HEK293 (cell line): ENCODE measurements at regions not wholly inside any gene's neighbourhood (a gene's known extent, or its start where the extent isn't known, plus 50 kb on each side); places are given as distances from the start of the nearest gene placed in this dataset.

Experiments
- CTCF ChIA-PET: fragments of 350-600 bp; formaldehyde crosslinking; extraction: SDS; loops from one replicate; lab custom pipeline; 2021; ENCODE audit warnings: antibody characterized with exemption; lab: Yijun Ruan, JAX
- POLR2A ChIA-PET: fragments of 300-600 bp; formaldehyde crosslinking; extraction: SDS; loops from one replicate; lab custom pipeline; 2020; ENCODE audit warnings: antibody characterized with exemption, inconsistent platforms; lab: Yijun Ruan, JAX
- H3K27ac ChIP-seq: fragments of 200-500 bp; sonication (Bioruptor generic); 2 replicates; pipeline ENCODE4 v1.5.1; 2014; ENCODE audit warnings: low read depth, low read length, control low read depth, inconsistent platforms; ENCODE audit errors: extremely low read depth
- H3K36me3 ChIP-seq, 2 experiments: fragments of 200-500 bp in 1 of 2; sonication (Bioruptor generic) in 1 of 2; 1 replicate in 1 of 2; 2 replicates in 1 of 2; pipeline ENCODE4 v1.5.1; 2014 to 2017; ENCODE audit warnings: inconsistent platforms in 2 of 2, low read length in 2 of 2; ENCODE audit not compliant: control insufficient read depth in 2 of 2, insufficient read depth in 1 of 2
- H3K4me1 ChIP-seq: fragments of 200-500 bp; sonication (Bioruptor generic); 2 replicates; pipeline ENCODE4 v1.5.1; 2014; ENCODE audit warnings: mild to moderate bottlenecking, low read length, inconsistent platforms; ENCODE audit not compliant: control insufficient read depth, insufficient read depth
- H3K4me3 ChIP-seq: 2 replicates; pipeline ENCODE4 v1.5.1; 2011; ENCODE audit warnings: low read depth, mild to moderate bottlenecking, control low read depth, low read length, moderate library complexity
- H3K9me3 ChIP-seq: fragments of 200-500 bp; sonication (Bioruptor generic); 2 replicates; pipeline ENCODE4 v1.5.1; 2014; ENCODE audit warnings: low read depth, low read length, inconsistent platforms; ENCODE audit not compliant: control insufficient read depth, insufficient read depth
- GLI4 ChIP-seq: fragments of 450-650 bp; formaldehyde crosslinking; IDR thresholded peaks from 2 replicates; pipeline ENCODE4 v1.5.1; 2016; ENCODE audit warnings: missing biosample characterization, missing genetic modification characterization
- HOXD13 ChIP-seq: sonication (generic); formaldehyde crosslinking; IDR thresholded peaks from 2 replicates; pipeline ENCODE4 v1.8.0; 2022; ENCODE audit warnings: missing genetic modification reagents, borderline replicate concordance
- KLF16 ChIP-seq: fragments of 450-650 bp; formaldehyde crosslinking; IDR thresholded peaks from 2 replicates; pipeline ENCODE4 v1.5.1; 2017; ENCODE audit warnings: missing biosample characterization, missing genetic modification characterization
- MEIS1 ChIP-seq: sonication (generic); formaldehyde crosslinking; IDR thresholded peaks from 2 replicates; pipeline ENCODE4 v1.8.1; 2022; ENCODE audit warnings: missing genetic modification reagents, mild to moderate bottlenecking, borderline replicate concordance
- REPIN1 ChIP-seq: fragments of 450-650 bp; formaldehyde crosslinking; IDR thresholded peaks from 2 replicates; pipeline ENCODE4 v1.5.1; 2017; ENCODE audit warnings: missing biosample characterization, missing genetic modification characterization, low read depth
- ZNF214 ChIP-seq: fragments of 450-650 bp; formaldehyde crosslinking; IDR thresholded peaks from 2 replicates; pipeline ENCODE4 v1.5.1; 2017; ENCODE audit warnings: missing biosample characterization, mild to moderate bottlenecking, missing genetic modification characterization, borderline replicate concordance
- ZNF335 ChIP-seq: fragments of 450-650 bp; formaldehyde crosslinking; conservative IDR thresholded peaks from 2 replicates; pipeline ENCODE4 v1.5.1; 2016; ENCODE audit warnings: missing biosample characterization, missing genetic modification characterization
- ZNF433 ChIP-seq: fragments of 450-650 bp; formaldehyde crosslinking; IDR thresholded peaks from 2 replicates; pipeline ENCODE4 v1.5.1; 2016; ENCODE audit warnings: missing biosample characterization, missing genetic modification characterization, low read depth
- ZNF521 ChIP-seq: fragments of 450-650 bp; formaldehyde crosslinking; IDR thresholded peaks from 2 replicates; pipeline ENCODE4 v1.5.1; 2017; ENCODE audit warnings: missing biosample characterization, mild to moderate bottlenecking, missing genetic modification characterization
- ZNF529 ChIP-seq: fragments of 450-650 bp; formaldehyde crosslinking; IDR thresholded peaks from 2 replicates; pipeline ENCODE4 v1.5.1; 2017; ENCODE audit warnings: missing genetic modification characterization, missing biosample characterization; ENCODE audit not compliant: insufficient replicate concordance
- ZNF654 ChIP-seq: fragments of 450-650 bp; formaldehyde crosslinking; IDR thresholded peaks from 2 replicates; pipeline ENCODE4 v1.5.1; 2016; ENCODE audit warnings: low read depth, missing biosample characterization, missing genetic modification characterization
- ZNF707 ChIP-seq: fragments of 450-650 bp; formaldehyde crosslinking; IDR thresholded peaks from 2 replicates; pipeline ENCODE4 v1.5.1; 2016; ENCODE audit warnings: missing biosample characterization, missing genetic modification characterization
- ZNF830 ChIP-seq: fragments of 450-650 bp; IDR thresholded peaks from 2 replicates; pipeline ENCODE4 v1.5.0; 2018; ENCODE audit warnings: missing biosample characterization, missing genetic modification characterization, low read depth, mild to moderate bottlenecking, moderate library complexity
- ZSCAN30 ChIP-seq: fragments of 450-650 bp; IDR thresholded peaks from 2 replicates; pipeline ENCODE4 v1.5.1; 2018; ENCODE audit warnings: missing biosample characterization, mild to moderate bottlenecking, missing genetic modification characterization, moderate library complexity
- ZXDB ChIP-seq: fragments of 450-650 bp; formaldehyde crosslinking; IDR thresholded peaks from 2 replicates; pipeline ENCODE4 v1.5.1; 2016; ENCODE audit warnings: missing biosample characterization, missing genetic modification characterization
- TF ChIP-seq, protein P1 (sequence below): fragments of 450-650 bp; formaldehyde crosslinking; IDR thresholded peaks from 2 replicates; pipeline ENCODE4 v1.5.1; 2016; ENCODE audit warnings: missing biosample characterization, missing genetic modification characterization
- TF ChIP-seq, protein P2 (sequence below): fragments of 450-650 bp; formaldehyde crosslinking; IDR thresholded peaks from 2 replicates; pipeline ENCODE4 v1.5.1; 2016; ENCODE audit warnings: missing biosample characterization, missing genetic modification characterization
- TF ChIP-seq, protein P3 (sequence below): fragments of 450-650 bp; formaldehyde crosslinking; IDR thresholded peaks from 2 replicates; pipeline ENCODE4 v1.5.1; 2016; ENCODE audit warnings: missing biosample characterization, missing genetic modification characterization
- TF ChIP-seq, protein P4 (sequence below): fragments of 450-650 bp; formaldehyde crosslinking; IDR thresholded peaks from 2 replicates; pipeline ENCODE4 v1.5.1; 2016; ENCODE audit warnings: missing biosample characterization, missing genetic modification characterization
- TF ChIP-seq, protein P5 (sequence below): fragments of 450-650 bp; formaldehyde crosslinking; optimal IDR thresholded peaks from 2 replicates; pipeline ENCODE3; 2016; ENCODE audit warnings: missing biosample characterization, mild to moderate bottlenecking, missing genetic modification characterization
- TF ChIP-seq, protein P6 (sequence below): fragments of 450-650 bp; formaldehyde crosslinking; IDR thresholded peaks from 2 replicates; pipeline ENCODE4 v1.5.1; 2016; ENCODE audit warnings: missing biosample characterization, missing genetic modification characterization
- TF ChIP-seq, protein P7 (sequence below): fragments of 450-650 bp; formaldehyde crosslinking; IDR thresholded peaks from 2 replicates; pipeline ENCODE4 v1.5.0; 2017; ENCODE audit warnings: missing biosample characterization, missing genetic modification characterization, borderline replicate concordance

DNA sequence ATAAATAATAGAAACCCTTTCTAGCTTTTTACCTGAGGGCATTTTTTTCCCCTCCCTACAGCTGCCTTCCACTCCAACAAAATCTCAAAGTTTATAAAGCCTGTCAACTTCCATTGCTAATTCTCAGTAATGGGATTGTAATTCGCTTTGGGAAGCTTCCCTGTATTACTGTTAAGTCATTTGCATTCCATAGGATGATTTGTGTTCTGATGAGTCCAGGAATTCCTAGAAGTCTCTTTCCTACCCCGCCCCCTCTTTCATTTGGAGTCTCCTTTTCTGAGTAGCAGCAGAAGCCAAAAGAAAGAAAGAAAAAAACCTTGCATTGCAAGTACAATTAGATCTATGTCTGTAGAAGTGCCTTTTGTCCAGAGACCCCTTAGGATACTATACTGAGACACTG, 1033.3 kb downstream of the IGSF11 start:
- H3K4me1 ChIP-seq, result no peaks in the 10 kb centered on the region
- no peak overlapping the region for H3K27ac ChIP-seq
- no peaks in the 10 kb centered on the region for H3K9me3 ChIP-seq
- no peak overlapping the region for H3K4me3 ChIP-seq
- TF ChIP-seq ZNF335 (tag by site-specific recombination) (no peak), HOXD13 (CRISPR knock-in tag) (no peak), ZNF433 (no peak), REPIN1 (tag by site-specific recombination) (no peak), ZNF214 (no peak), ZXDB (no peak), ZSCAN30 (tag by site-specific recombination) (no peak), GLI4 (tag by site-specific recombination) (no peak), ZNF830 (tag by site-specific recombination) (no peak), MEIS1 (no peak), KLF16 (tag by site-specific recombination) (no peak), ZNF521 (tag by site-specific recombination) (no peak), ZNF654 (tag by site-specific recombination) (no peak)
- TF ChIP-seq, protein P1, sequence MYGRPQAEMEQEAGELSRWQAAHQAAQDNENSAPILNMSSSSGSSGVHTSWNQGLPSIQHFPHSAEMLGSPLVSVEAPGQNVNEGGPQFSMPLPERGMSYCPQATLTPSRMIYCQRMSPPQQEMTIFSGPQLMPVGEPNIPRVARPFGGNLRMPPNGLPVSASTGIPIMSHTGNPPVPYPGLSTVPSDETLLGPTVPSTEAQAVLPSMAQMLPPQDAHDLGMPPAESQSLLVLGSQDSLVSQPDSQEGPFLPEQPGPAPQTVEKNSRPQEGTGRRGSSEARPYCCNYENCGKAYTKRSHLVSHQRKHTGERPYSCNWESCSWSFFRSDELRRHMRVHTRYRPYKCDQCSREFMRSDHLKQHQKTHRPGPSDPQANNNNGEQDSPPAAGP (tag by site-specific recombination), result no peak
- TF ChIP-seq, protein P2, sequence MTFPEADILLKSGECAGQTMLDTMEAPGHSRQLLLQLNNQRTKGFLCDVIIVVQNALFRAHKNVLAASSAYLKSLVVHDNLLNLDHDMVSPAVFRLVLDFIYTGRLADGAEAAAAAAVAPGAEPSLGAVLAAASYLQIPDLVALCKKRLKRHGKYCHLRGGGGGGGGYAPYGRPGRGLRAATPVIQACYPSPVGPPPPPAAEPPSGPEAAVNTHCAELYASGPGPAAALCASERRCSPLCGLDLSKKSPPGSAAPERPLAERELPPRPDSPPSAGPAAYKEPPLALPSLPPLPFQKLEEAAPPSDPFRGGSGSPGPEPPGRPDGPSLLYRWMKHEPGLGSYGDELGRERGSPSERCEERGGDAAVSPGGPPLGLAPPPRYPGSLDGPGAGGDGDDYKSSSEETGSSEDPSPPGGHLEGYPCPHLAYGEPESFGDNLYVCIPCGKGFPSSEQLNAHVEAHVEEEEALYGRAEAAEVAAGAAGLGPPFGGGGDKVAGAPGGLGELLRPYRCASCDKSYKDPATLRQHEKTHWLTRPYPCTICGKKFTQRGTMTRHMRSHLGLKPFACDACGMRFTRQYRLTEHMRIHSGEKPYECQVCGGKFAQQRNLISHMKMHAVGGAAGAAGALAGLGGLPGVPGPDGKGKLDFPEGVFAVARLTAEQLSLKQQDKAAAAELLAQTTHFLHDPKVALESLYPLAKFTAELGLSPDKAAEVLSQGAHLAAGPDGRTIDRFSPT (tag by site-specific recombination), result no peak
- TF ChIP-seq, protein P3, sequence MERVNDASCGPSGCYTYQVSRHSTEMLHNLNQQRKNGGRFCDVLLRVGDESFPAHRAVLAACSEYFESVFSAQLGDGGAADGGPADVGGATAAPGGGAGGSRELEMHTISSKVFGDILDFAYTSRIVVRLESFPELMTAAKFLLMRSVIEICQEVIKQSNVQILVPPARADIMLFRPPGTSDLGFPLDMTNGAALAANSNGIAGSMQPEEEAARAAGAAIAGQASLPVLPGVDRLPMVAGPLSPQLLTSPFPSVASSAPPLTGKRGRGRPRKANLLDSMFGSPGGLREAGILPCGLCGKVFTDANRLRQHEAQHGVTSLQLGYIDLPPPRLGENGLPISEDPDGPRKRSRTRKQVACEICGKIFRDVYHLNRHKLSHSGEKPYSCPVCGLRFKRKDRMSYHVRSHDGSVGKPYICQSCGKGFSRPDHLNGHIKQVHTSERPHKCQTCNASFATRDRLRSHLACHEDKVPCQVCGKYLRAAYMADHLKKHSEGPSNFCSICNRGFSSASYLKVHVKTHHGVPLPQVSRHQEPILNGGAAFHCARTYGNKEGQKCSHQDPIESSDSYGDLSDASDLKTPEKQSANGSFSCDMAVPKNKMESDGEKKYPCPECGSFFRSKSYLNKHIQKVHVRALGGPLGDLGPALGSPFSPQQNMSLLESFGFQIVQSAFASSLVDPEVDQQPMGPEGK (tag by site-specific recombination), result no peak
- TF ChIP-seq, protein P4, sequence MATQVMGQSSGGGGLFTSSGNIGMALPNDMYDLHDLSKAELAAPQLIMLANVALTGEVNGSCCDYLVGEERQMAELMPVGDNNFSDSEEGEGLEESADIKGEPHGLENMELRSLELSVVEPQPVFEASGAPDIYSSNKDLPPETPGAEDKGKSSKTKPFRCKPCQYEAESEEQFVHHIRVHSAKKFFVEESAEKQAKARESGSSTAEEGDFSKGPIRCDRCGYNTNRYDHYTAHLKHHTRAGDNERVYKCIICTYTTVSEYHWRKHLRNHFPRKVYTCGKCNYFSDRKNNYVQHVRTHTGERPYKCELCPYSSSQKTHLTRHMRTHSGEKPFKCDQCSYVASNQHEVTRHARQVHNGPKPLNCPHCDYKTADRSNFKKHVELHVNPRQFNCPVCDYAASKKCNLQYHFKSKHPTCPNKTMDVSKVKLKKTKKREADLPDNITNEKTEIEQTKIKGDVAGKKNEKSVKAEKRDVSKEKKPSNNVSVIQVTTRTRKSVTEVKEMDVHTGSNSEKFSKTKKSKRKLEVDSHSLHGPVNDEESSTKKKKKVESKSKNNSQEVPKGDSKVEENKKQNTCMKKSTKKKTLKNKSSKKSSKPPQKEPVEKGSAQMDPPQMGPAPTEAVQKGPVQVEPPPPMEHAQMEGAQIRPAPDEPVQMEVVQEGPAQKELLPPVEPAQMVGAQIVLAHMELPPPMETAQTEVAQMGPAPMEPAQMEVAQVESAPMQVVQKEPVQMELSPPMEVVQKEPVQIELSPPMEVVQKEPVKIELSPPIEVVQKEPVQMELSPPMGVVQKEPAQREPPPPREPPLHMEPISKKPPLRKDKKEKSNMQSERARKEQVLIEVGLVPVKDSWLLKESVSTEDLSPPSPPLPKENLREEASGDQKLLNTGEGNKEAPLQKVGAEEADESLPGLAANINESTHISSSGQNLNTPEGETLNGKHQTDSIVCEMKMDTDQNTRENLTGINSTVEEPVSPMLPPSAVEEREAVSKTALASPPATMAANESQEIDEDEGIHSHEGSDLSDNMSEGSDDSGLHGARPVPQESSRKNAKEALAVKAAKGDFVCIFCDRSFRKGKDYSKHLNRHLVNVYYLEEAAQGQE (tag by site-specific recombination), result no peak
- H3K36me3 ChIP-seq, result no peaks in the 10 kb centered on the region
- ChIA-PET CTCF (interaction anchor here (0.7 kb wide), 1 partner anchor 331 kb away, joined by 3 read pairs; no protein-coding TSS in a partner anchor), POLR2A (no interaction called here)

DNA sequence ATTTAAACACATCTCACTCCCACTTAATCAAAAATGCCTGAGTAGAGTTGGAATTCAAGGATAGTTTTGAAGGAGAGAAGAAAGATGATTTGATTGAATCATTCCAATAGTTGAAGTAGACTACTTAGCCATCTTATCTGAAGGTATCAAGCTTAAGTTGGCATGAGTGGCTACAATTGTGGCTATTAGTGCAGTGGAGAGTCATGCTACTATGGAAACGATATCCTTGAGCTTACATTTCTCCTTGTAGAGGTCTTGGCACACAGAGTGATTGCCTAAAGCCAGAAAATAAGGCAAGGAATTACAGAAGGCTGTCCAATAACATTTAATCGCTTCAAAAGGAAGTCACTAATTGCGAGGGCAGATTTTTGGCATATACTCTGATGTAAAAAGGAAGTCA, 1022.7 kb downstream of the IGSF11 start:
- no peak overlapping the region for H3K27ac ChIP-seq
- H3K4me1 ChIP-seq, result no peaks in the 10 kb centered on the region
- no peaks in the 10 kb centered on the region for H3K36me3 ChIP-seq
- H3K4me3 ChIP-seq, result no peak overlapping the region
- H3K9me3 ChIP-seq, result no peaks in the 10 kb centered on the region
- ChIA-PET CTCF (interaction anchor here (1.5 kb wide), 1 partner anchor 14 kb away, joined by 8 read pairs; no protein-coding TSS in a partner anchor), POLR2A (no interaction called here)
- TF ChIP-seq, protein P5, sequence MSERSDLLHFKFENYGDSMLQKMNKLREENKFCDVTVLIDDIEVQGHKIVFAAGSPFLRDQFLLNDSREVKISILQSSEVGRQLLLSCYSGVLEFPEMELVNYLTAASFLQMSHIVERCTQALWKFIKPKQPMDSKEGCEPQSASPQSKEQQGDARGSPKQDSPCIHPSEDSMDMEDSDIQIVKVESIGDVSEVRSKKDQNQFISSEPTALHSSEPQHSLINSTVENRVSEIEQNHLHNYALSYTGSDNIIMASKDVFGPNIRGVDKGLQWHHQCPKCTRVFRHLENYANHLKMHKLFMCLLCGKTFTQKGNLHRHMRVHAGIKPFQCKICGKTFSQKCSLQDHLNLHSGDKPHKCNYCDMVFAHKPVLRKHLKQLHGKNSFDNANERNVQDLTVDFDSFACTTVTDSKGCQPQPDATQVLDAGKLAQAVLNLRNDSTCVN (tag by site-specific recombination), result no peak
- no peak for TF ChIP-seq ZNF529 (tag by site-specific recombination)
- TF ChIP-seq ZNF707 (tag by site-specific recombination), result no peak
- TF ChIP-seq, protein P6, sequence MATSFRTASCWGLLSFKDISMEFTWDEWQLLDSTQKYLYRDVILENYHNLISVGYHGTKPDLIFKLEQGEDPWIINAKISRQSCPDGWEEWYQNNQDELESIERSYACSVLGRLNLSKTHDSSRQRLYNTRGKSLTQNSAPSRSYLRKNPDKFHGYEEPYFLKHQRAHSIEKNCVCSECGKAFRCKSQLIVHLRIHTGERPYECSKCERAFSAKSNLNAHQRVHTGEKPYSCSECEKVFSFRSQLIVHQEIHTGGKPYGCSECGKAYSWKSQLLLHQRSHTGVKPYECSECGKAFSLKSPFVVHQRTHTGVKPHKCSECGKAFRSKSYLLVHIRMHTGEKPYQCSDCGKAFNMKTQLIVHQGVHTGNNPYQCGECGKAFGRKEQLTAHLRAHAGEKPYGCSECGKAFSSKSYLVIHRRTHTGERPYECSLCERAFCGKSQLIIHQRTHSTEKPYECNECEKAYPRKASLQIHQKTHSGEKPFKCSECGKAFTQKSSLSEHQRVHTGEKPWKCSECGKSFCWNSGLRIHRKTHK (tag by site-specific recombination), result no peak
- TF ChIP-seq, protein P7, sequence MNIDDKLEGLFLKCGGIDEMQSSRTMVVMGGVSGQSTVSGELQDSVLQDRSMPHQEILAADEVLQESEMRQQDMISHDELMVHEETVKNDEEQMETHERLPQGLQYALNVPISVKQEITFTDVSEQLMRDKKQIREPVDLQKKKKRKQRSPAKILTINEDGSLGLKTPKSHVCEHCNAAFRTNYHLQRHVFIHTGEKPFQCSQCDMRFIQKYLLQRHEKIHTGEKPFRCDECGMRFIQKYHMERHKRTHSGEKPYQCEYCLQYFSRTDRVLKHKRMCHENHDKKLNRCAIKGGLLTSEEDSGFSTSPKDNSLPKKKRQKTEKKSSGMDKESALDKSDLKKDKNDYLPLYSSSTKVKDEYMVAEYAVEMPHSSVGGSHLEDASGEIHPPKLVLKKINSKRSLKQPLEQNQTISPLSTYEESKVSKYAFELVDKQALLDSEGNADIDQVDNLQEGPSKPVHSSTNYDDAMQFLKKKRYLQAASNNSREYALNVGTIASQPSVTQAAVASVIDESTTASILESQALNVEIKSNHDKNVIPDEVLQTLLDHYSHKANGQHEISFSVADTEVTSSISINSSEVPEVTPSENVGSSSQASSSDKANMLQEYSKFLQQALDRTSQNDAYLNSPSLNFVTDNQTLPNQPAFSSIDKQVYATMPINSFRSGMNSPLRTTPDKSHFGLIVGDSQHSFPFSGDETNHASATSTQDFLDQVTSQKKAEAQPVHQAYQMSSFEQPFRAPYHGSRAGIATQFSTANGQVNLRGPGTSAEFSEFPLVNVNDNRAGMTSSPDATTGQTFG (tag by site-specific recombination), result no peak
